ENCODE measurements at regions not wholly inside any gene's neighbourhood (a gene's known extent, or its start where the extent isn't known, plus 50 kb on each side); places are given as distances from the start of the nearest gene placed in this dataset.
"Not testable (repeated sequence)": the region's sequence is repeated elsewhere in the genome, so short reads cannot be mapped to it uniquely, and the experiment has no call there.

DNA sequence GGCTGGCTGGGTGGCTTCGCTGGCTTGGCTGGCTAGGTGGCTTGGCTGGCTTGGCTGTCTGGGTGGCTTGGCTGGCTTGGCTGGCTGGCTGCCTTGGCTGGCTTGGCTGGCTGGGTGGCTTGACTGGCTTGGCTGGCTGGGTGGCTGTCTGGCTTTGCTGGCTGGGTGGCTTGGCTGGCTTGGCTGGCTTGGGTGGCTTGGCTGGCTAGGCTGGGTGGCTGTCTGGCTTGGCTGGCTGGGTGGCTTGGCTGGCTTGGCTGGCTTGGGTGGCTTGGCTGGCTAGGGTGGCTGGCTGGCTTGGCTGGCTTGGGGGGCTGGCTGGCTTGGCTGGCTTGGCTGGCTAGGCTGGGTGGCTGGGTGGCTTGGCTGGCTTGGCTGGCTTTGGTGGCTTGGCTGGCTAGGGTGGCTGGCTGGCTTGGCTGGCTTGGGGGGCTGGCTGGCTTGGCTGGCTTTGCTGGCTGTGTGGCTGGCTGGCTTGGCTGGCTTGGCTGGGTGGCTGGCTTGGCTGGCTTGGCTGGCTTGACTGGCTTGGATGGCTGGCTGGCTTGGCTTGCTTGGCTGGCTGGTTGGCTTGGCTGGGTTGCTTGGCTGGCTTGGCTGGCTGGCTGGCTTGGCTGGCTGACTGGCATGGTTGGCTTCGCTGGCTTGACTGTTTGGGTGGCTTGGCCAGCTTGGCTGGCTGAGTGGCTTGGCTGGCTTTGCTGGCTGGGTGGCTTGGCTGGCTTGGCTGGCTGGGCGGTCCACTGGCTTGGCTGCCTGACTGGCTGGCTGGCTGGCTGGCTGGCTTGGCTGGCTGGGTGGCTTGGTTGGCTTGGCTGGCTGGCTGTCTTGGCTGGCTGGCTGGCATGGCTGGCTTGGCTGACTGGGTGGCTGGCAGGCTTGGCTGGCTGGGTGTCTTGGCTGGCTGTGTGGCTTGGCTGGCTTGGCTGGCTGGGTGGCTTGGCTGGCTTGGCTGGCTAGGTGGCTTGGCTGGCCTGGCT lies 436.3 kb downstream of the GOLGA6L6 start:
- H3K36me3 Mint-ChIP-seq (ENCODE audit: insufficient read depth in 2 of 2); H3K4me3 Mint-ChIP-seq; H3K27ac Mint-ChIP-seq; ATAC-seq (replicated peaks in 1 of 2); H3K4me1 Mint-ChIP-seq (ENCODE audit: low read depth); H3K9me3 Mint-ChIP-seq; H3K27me3 Mint-ChIP-seq (ENCODE audit: low read depth); DNase-seq: not testable (repeated sequence)

DNA sequence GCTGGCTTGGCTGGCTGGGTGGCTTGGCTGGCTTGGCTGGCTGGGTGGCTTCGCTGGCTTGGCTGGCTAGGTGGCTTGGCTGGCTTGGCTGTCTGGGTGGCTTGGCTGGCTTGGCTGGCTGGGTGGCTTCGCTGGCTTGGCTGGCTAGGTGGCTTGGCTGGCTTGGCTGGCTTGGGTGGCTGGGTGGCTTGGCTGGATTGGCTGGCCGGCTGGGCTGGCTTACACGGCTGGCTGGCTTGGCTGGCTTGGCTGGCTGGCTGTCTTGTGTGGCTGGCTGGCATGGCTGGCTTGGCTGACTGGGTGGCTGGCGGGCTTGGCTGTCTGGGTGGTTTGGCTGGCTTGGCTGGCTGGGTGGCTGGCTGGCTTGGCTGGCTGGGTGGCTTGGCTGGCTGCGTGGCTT lies 437.0 kb downstream of the GOLGA6L6 start:
- DNase-seq; ATAC-seq (replicated peaks in 1 of 2); H3K27ac Mint-ChIP-seq; H3K4me1 Mint-ChIP-seq (ENCODE audit: low read depth); H3K27me3 Mint-ChIP-seq (ENCODE audit: low read depth); H3K9me3 Mint-ChIP-seq; H3K4me3 Mint-ChIP-seq; H3K36me3 Mint-ChIP-seq (ENCODE audit: insufficient read depth in 2 of 2): not testable (repeated sequence)

DNA sequence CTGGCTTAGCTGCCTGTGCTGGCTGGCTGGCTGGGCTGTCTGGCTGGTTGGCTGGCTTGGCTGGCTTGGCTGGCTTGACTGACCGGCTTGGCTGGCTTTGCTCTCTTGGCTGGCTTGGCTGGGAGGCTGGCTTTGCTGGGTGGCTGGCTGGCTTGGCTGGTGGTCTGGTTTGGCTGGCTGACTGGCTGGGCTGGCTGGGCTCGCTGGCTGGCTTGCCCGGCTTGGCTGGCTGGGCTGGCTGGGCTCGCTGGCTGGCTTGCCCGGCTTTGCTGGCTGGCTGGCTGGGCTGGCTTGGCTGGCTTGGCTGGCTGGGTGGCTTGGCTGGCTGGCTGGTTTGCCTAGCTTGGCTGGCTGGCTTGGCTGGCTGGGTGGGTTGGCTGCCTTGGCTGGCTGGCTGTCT lies 438.7 kb downstream of the GOLGA6L6 start:
- H3K27me3 Mint-ChIP-seq (ENCODE audit: low read depth); H3K36me3 Mint-ChIP-seq (ENCODE audit: insufficient read depth in 2 of 2); H3K4me3 Mint-ChIP-seq; DNase-seq; H3K9me3 Mint-ChIP-seq; H3K4me1 Mint-ChIP-seq (ENCODE audit: low read depth); ATAC-seq (replicated peaks in 1 of 2); H3K27ac Mint-ChIP-seq: not testable (repeated sequence)

DNA sequence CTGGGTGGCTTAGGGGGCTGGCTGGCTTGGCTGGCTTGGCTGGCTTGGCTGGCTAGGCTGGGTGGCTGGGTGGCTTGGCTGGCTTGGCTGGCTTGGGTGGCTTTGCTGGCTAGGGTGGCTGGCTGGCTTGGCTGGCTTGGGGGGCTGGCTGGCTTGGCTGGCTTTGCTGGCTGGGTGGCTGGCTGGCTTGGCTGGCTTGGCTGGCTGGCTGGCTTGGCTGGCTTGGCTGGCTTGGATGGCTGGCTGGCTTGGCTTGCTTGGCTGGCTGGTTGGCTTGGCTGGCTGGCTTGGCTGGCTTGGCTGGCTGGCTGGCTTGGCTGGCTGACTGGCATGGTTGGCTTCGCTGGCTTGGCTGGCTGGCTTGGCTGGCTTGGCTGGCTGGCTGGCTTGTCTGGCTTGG lies 439.4 kb downstream of the GOLGA6L6 start:
- peak in 1 of 2 donors; percentile 3 for DNase-seq
- not testable (repeated sequence) for ATAC-seq (replicated peaks in 1 of 2); H3K4me3 Mint-ChIP-seq; H3K9me3 Mint-ChIP-seq; H3K27me3 Mint-ChIP-seq (ENCODE audit: low read depth); H3K36me3 Mint-ChIP-seq (ENCODE audit: insufficient read depth in 2 of 2); H3K4me1 Mint-ChIP-seq (ENCODE audit: low read depth); H3K27ac Mint-ChIP-seq

DNA sequence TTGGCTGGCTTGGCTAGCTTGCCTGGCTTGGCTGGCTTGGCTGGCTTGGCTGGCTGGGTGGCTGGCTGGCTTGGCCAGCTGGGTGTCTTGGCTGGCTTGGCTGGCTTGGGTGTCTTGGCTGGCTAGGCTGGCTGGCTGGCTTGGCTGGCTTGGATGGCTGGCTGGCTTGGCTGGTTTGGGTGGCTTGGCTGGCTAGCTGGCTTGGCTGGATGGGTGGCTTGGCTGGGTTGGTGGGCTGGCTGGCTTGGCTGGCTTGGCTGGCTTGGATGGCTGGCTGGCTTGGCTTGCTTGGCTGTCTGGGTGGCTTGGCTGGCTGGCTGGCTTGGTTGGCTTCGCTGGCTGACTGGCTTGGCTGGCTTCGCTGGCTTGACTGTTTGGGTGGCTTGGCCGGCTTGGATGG lies 440.3 kb downstream of the GOLGA6L6 start:
- not testable (repeated sequence) for H3K4me1 Mint-ChIP-seq (ENCODE audit: low read depth); ATAC-seq (replicated peaks in 1 of 2); H3K4me3 Mint-ChIP-seq; H3K36me3 Mint-ChIP-seq (ENCODE audit: insufficient read depth in 2 of 2); H3K9me3 Mint-ChIP-seq; H3K27ac Mint-ChIP-seq; DNase-seq; H3K27me3 Mint-ChIP-seq (ENCODE audit: low read depth)

DNA sequence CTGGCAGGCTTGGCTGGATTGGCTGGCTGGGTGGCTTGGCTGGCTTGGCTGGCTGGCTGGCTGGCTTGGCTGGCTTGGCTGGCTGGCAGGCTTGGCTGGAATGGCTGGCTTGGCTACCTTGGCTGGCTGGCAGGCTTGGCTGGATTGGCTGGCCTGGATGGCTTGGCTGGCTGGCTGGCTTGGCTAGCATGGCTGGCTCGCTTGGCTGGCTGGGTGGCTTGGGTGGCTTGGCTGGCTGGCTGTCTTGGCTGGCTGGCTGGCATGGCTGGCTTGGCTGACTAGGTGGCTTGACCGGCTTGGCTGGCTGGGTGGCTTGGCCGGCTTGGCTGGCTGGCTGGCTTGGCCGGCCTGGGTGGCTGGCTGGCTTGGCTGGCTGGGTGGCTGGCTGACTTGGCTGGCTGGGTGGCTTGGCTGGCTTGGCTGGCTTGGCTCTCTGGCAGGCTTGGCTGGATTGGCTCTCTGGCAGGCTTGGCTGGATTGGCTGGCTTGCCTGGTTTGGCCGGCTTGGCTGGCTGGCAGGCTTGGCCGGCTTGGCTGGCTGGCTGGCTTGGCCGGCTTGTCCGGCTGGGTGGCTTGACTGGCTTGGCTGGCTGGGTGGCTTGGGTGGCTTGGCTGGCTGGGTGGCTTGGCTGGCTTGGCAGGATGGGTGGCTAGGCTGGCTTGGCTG lies 440.9 kb downstream of the GOLGA6L6 start:
- H3K36me3 Mint-ChIP-seq (ENCODE audit: insufficient read depth in 2 of 2); H3K4me3 Mint-ChIP-seq; H3K27ac Mint-ChIP-seq; DNase-seq; H3K4me1 Mint-ChIP-seq (ENCODE audit: low read depth); H3K9me3 Mint-ChIP-seq; H3K27me3 Mint-ChIP-seq (ENCODE audit: low read depth): not testable (repeated sequence)
- ATAC-seq (replicated peaks in 1 of 2) = peak in 1 of 2 donors; percentile 30

DNA sequence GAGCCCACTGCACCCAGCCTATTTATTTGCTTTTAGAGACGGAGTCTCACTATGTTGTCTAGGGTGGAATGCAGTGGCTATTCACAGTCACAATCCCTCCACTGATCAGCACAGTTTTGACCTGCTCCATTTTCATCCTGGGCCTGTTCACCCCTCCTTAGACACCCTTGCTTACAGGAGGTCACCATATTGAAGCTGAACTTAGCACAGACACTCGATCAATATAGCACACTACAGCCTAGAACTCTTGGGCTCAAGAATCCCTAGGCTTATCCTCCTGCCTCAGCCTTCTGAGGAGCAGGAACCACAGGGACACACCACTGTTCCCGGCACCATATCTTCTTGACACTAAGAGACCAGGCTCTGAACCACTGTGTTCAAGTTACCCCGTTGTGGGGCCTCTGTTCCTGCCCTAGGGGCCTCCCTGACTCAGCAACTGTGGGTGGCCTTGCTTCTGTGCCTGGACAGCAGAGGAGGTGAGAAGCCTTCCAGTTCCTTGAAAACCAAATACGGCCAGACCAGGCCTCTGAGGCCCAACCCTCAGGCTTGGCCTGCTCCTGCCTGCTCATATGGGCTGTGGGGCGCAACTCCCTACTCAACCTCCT lies 445.8 kb downstream of the GOLGA6L6 start:
- not testable (repeated sequence) for H3K27ac Mint-ChIP-seq; ATAC-seq (replicated peaks in 1 of 2); H3K27me3 Mint-ChIP-seq (ENCODE audit: low read depth); H3K4me1 Mint-ChIP-seq (ENCODE audit: low read depth); H3K4me3 Mint-ChIP-seq; DNase-seq; H3K36me3 Mint-ChIP-seq (ENCODE audit: insufficient read depth in 2 of 2); H3K9me3 Mint-ChIP-seq

DNA sequence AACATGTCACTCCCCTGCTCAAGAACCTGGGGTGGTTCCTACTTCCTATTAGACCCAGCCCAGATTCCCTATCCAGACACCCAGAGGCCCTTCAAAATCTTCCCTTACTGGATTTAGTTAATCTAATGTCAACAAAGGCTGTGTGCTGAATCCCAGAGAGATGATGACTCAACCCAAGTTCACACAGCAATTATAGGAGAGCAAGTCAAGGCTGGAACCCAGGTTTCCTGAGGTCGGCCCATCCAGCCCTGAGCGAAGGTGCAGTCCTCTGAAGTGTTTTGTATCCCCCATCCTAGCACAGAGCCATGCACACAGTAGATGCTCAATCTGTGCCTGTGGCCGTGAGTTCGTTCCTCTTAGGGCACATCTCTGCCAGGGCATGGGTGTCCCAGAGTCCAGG lies 452.1 kb downstream of the GOLGA6L6 start:
- not testable (repeated sequence) for H3K36me3 Mint-ChIP-seq (ENCODE audit: insufficient read depth in 2 of 2); H3K4me3 Mint-ChIP-seq; ATAC-seq (replicated peaks in 1 of 2); H3K27me3 Mint-ChIP-seq (ENCODE audit: low read depth); H3K9me3 Mint-ChIP-seq; H3K27ac Mint-ChIP-seq; H3K4me1 Mint-ChIP-seq (ENCODE audit: low read depth); DNase-seq

DNA sequence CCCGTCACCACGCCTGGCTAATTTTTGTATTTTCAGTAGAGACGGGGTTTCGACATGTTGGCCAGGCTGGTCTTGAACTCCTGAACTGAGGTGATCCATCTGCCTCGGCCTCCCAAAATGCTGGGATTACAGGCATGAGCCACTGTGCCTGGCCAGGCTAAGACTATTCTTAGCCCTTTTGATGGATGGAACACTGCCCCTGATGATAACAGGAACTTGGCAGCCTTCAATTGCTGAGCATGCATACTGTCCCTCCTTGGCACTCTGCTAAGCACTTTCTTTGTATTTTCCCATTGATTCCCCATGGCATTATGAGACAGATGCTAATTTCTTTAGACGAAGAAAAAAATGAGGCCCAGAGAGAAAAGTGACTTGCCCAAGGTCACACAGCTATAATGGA lies 457.6 kb downstream of the GOLGA6L6 start:
- not testable (repeated sequence) for H3K4me3 Mint-ChIP-seq; H3K27me3 Mint-ChIP-seq (ENCODE audit: low read depth); H3K4me1 Mint-ChIP-seq (ENCODE audit: low read depth); DNase-seq; H3K27ac Mint-ChIP-seq; ATAC-seq (replicated peaks in 1 of 2); H3K36me3 Mint-ChIP-seq (ENCODE audit: insufficient read depth in 2 of 2); H3K9me3 Mint-ChIP-seq

DNA sequence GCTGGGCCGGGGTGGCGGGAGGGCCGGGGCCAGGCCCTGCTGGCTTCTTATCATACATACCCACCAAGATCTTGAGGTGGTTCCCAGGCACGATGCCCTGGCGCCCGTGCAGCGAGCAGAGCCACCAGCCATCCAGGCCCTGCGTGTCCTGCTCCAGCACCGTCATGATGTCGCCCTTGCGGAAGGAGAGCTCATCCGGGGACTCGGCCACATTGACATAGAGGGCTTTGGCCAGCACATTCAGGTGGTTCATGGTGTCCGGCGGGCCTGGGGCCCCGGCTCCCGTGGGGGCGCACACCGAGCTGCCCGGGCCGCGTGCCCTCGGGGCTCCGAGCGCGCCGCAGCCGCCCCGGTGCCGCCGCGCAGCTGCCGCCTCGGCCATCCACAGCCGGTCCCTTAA lies 467.5 kb downstream of the GOLGA6L6 start:
- H3K27me3 Mint-ChIP-seq (ENCODE audit: low read depth); H3K9me3 Mint-ChIP-seq; H3K4me1 Mint-ChIP-seq (ENCODE audit: low read depth); H3K27ac Mint-ChIP-seq; H3K36me3 Mint-ChIP-seq (ENCODE audit: insufficient read depth in 2 of 2); H3K4me3 Mint-ChIP-seq; DNase-seq; ATAC-seq (replicated peaks in 1 of 2): not testable (repeated sequence)

DNA sequence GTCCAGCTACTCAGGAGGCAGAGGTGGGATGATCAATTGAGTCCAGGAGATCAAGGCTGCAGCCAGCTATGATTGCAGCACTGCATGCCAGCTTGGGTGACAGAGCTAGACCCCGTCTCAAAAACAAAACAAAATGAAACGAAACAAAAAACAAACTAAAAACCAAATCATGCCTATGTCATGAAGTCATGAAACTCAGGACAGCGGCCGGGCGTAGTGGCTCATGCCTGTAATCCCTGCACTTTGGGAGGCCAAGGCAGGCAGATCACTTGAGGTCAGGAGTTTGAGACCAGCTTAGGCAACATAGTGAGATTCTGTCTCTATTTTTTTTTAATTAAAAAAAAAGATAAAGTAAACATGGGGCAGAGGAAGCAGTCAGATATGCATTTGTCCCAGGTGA lies 472.6 kb downstream of the GOLGA6L6 start:
- H3K9me3 Mint-ChIP-seq; ATAC-seq (replicated peaks in 1 of 2); H3K4me1 Mint-ChIP-seq (ENCODE audit: low read depth); H3K27me3 Mint-ChIP-seq (ENCODE audit: low read depth); H3K4me3 Mint-ChIP-seq; DNase-seq; H3K27ac Mint-ChIP-seq; H3K36me3 Mint-ChIP-seq (ENCODE audit: insufficient read depth in 2 of 2): not testable (repeated sequence)

DNA sequence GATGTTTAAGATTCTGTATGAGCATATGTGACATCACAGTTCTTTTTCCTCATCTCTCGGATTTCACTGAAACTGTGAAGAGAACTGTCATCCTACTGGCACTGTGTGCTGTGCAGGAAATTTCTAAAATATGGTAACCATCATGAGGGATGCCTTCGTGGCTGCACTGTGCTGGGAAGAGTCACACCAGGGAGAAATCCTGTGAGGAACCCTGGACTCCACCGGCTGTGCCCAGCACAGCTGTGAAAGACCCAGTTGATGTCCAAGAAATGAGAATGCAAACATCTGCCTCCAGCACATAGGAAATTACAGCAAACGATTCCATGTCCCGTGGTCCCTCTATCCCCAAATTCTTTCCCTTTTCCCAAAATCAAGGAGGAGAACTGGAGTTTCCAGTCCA lies 475.4 kb downstream of the GOLGA6L6 start:
- not testable (repeated sequence) for DNase-seq; H3K27ac Mint-ChIP-seq; ATAC-seq (replicated peaks in 1 of 2); H3K9me3 Mint-ChIP-seq; H3K36me3 Mint-ChIP-seq (ENCODE audit: insufficient read depth in 2 of 2); H3K27me3 Mint-ChIP-seq (ENCODE audit: low read depth); H3K4me1 Mint-ChIP-seq (ENCODE audit: low read depth); H3K4me3 Mint-ChIP-seq

DNA sequence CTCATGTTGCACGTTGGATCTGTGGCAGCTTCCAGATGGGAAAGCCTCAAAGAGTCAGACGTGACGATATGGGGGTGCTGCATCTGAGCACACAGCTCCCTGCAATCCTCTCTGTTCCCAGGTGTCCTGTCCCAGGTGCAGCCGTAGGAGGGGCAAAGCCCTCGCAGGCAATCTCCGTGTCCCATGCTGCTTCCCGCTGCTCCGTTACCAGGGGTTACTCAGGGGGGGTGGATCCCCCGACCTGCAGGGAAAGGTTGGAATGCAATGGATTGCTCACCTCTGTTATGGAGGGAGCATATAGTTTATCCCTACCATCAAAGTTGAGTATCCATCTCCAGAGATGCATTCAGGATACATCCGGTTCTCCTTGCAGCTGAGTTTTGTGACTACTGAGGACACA lies 476.1 kb downstream of the GOLGA6L6 start:
- H3K36me3 Mint-ChIP-seq (ENCODE audit: insufficient read depth in 2 of 2); H3K9me3 Mint-ChIP-seq; H3K27me3 Mint-ChIP-seq (ENCODE audit: low read depth); H3K27ac Mint-ChIP-seq; ATAC-seq (replicated peaks in 1 of 2); H3K4me3 Mint-ChIP-seq; H3K4me1 Mint-ChIP-seq (ENCODE audit: low read depth); DNase-seq: not testable (repeated sequence)

Data from activated T-cell treated with anti-CD3 and anti-CD28 coated beads, Interleukin-2, amount 50 U/mL, for 72 hours (primary cell).